HG03565 (cell line): ENCODE measurements at regions not wholly inside any gene's neighbourhood (a gene's known extent, or its start where the extent isn't known, plus 50 kb on each side); places are given as distances from the start of the nearest gene placed in this dataset.
"Not testable (repeated sequence)": the region's sequence is repeated elsewhere in the genome, so short reads cannot be mapped to it uniquely, and the experiment has no call there.

ENCODE experiments used
- ATAC-seq: cut with Tn5 transposase; IDR thresholded peaks from one replicate; pipeline ENCODE4 v1.9.1; 2021; ENCODE audit warnings: mild to moderate bottlenecking, moderate library complexity; ENCODE audit not compliant: unreplicated experiment

DNA sequence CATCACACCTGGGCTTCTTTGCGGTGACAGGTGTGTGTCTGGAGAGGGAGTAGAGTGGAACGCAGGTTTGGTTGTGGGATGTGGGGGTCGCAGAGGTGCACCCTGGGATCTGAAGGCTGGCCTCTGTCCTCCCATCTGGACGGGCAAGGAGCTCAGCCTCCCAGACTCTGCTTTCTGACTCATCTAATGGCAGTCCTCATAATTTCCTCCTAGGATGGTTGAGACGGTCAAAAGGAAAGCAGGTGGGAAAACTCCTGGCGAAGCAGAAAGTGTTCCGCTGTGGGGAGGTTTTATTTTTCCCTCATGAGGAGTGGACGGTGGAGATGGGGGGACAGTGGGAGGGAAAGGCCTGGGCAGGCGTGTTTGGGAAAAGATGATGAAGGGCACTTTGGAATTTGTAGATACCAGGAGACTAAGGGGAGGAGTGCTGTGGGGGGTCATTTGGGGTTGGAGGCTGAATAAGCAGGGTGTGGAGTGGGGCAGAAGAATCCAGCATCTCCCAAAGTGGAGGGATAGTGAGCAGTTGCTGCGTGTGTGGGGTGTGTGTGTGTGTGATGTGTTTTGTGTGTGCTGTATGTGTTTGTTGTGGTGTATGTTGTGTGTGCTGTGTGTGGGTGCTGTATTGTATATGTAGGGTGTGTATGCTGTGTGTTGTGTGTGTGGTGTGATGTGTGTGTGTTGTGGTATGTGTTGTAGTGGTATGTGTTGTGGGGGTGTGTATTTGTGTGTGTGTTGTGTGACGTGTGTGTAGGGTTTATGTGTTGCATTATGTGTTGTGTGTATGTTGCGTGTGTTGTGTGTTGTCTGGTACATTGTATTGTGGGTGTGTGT, 97.2 kb upstream of the PODXL start:
- ATAC-seq, result no peak

DNA sequence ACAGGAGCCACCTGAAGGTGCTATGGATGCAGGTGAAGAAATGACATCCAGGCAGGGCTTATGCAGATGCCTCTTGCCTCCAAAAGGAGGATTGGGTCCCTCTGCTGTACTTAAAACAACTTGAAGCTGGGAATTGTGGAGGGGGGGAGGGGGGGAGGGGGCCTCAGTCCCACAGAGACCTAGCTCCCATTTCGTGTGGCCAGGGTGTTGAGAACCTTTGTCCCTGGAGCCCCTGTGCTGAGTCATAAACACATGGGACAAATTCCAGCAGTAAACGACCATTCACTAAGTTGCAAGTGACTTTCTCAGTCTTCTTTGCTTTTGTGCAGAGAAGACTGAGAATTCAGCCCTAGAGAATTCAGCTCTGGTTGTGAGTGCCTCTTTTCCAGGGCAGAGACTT, 96.5 kb upstream of the PODXL start:
- no peak for ATAC-seq

DNA sequence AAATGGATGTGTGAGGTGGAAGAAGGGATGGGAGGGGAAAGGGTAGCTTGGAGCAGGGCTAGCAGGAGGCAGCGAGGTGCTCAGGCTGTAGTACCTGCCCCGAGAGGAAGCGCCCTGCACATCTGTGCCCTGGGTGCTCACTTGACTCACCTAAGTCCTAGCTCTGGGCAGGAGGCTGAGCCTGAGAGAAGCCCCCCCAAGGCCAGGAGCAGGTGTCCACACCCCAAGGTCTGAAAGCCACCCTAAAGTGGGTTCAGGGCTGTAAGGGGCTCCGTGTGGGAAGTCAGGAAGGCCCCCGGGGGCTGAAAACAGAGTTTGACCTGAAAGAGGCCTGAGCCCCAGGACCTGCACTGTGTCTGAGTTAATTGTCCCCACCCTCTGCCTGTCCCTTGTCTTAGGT, 95.8 kb upstream of the PODXL start:
- no peak for ATAC-seq

DNA sequence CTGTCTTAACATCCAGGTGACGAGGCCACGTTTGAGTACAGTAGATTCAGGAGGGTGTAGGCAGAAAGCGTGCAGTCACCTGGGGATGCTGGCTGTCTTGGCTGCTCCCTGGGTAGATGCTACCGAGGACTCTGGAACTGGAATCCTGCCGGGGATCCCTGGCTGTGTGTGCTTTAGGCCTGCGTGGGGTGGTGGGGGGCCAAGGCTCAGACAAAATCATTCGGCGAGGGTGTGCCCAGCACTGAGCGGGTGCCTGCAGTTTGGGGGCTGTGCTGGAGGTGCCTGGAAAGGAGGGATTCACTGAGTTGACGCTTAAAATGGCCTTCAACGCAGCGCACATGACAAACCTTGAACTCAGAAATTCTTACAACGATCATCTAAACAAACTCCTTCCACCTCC, 93.5 kb upstream of the PODXL start:
- ATAC-seq, result no peak

DNA sequence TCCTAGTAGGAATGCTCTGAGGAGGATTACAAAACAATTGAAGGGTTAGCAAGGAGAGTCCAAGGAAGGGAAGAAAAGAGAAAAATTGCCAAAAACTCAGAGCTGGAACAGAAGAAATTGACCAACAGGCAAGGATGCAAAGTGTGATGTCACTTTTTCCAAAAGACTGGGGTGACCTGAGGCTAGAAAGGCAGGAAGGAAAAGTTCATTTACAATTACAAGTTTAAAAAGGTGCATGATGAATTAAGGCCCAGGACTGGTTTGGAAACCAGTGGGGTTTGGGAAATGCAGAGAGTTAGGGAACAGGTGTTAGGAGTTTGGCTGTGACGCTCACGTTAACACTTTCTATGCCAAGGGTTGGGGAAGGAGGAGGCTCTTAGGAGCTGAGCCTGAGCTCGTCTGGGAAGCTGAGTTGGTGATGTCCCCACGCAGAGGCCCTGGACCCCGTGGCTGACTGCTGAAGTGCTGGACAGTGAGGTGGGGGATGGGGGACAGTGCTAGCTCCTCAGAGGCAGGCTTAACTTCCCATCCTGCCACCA, 92.6 kb upstream of the PODXL start:
- no peak for ATAC-seq

DNA sequence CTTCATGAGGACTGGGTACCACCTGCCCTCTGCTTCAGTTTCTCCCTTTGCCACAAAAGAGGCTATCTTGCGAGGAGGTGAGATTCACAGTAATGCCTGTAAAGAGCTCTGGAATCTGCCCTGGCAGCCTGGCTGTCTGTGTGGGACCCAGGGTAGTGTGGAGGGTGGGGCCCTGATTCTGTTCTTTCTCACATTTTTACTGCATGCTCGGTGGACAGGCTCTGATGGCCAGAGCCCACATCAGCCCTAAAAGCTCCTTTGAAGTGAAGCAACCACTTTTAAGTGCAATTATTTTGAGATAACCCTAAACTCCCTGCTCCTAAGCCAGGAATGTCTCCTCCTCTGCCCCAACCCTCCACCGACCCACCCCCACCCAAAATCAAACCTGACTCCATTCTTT, 92.1 kb upstream of the PODXL start:
- no peak for ATAC-seq

- ATAC-seq, result no peak
These were observed 89.8 kb upstream of the PODXL start for GRCh38 chr7:131646203-131646602.

- ATAC-seq, result no peak
These were observed 86.0 kb upstream of the PODXL start for GRCh38 chr7:131642429-131642828.

DNA sequence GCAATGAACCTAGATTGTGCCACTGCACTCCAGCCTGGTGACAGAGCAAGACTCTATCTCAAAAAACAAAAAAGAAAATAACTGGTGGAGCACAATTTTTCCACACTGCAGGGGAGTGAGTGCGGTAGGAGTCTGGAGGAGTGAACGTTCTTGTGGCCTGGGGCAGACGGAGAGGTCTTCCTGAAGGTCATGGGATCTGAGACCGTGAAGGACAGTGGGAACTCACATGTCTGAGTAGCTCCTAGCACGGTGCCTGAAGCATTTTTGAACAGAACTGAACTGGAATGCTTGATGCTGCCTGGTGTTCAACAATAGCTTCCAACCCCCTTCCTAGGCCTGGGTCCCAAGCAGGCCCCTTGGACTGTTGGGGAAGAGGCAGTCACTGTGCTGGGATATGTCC, 84.3 kb upstream of the PODXL start:
- no peak for ATAC-seq

DNA sequence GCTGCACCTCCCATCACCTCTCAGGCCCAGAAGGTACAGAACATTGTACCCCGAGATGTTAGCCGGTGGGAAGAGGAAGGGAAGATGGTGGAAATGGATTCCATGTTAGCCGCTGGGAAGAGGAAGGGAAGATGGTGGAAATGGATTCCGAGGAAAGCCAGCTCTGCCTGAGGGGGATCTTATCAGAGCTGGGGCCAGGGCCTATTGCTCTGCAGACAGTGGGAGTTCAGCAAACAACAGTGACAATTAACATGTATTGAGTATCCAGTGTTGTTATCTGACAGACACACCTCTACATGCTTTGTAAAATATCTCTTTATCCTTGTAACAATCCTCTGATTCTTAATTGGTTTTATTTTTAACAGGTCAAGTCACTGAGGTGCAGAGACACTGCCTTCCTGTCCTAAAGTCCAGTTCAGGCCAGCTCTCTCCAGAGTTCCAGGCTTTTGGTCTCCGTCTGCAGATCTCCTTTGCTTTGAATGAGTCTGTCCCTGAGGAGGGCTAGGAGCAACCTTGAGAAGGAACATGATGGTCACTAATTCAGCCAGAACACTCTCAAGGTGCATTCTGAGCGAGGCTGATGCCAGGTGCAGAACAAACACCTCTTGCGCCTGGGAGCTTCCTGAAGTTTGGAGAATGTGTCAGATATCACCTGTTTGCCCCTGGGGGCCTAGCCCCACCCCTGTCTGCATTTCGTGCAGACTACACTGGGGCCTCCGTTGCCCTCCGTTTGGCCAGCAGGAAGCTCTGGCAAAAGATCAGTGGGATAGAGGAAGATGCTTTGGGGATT, 82.4 kb upstream of the PODXL start:
- ATAC-seq, result no peak

- no peak for ATAC-seq
These were observed 81.4 kb upstream of the PODXL start for GRCh38 chr7:131637859-131638258.

GRCh38 chr7:131636092-131636491, 79.7 kb upstream of the PODXL start:
- no peak for ATAC-seq

- not testable (repeated sequence) for ATAC-seq
These were observed 77.8 kb upstream of the PODXL start for GRCh38 chr7:131634197-131634596.

DNA sequence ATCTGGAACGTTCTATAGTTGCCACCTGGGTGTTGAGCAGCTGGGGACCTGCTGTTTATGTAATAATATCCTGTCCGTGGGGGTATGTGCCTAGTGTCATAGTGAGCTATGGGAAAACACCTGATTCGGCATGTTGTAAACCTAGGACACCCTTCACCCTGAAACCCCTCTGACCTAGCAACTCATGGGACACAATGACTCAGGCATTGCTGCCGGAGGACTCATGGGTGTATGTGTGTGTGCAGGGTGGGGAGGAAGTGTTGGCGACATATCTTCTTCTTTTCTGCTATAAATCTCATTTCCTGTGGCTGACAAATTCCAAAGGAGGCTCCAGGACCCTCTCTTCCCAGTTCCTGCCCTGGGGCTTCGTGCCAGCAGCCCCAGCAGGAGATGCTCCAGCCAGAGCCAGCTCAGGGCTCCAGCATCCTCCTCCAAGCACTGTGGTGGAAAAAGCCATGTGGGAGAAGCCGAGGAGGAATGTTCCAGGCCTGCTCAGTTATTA, 77.0 kb upstream of the PODXL start:
- ATAC-seq, result no peak

DNA sequence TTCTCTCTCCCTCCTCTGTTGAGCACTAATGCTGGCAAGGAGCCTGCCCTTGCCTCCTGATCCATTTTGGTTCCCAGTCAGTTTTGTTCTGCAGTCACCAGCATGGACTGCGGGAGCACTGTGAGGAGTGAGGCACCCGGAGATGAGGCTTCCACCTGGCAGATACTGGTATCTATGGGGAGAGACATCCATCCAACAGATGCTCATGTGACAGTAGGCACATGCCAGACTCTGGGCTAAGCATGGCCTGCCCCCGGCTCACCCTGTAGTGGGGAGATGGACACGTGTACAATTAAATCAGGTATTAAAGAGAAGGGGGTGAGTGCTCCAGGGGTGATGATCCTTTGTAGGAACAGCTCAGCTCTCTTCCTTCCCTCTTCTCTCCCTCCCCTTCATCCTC, 74.0 kb upstream of the PODXL start:
- no peak for ATAC-seq

- ATAC-seq, result no peak
These were observed 72.9 kb upstream of the PODXL start for GRCh38 chr7:131629217-131629882.

- ATAC-seq, result no peak
These were observed 72.2 kb upstream of the PODXL start for GRCh38 chr7:131628634-131629033.

GRCh38 chr7:131627735-131628190, 71.3 kb upstream of the PODXL start:
- no peak for ATAC-seq

DNA sequence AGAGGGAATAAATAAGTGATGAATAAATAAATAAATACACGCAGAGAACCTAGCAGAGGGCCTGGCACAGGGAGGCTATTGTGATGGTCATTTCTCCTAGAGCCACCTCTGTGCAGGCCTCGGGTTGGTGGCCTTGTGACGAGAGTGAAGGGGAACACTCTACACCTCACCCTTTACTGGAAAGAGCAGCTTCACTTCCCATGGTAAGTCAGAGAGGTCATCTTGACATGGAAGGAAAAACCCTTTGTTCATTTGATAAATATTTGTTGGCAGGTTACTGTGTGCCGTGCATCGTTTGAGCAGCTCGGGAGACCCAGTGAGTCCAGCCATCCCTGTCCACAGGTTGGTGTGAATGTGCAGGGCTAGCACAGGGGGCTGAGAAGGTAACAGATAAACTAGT, 70.2 kb upstream of the PODXL start:
- no peak for ATAC-seq

DNA sequence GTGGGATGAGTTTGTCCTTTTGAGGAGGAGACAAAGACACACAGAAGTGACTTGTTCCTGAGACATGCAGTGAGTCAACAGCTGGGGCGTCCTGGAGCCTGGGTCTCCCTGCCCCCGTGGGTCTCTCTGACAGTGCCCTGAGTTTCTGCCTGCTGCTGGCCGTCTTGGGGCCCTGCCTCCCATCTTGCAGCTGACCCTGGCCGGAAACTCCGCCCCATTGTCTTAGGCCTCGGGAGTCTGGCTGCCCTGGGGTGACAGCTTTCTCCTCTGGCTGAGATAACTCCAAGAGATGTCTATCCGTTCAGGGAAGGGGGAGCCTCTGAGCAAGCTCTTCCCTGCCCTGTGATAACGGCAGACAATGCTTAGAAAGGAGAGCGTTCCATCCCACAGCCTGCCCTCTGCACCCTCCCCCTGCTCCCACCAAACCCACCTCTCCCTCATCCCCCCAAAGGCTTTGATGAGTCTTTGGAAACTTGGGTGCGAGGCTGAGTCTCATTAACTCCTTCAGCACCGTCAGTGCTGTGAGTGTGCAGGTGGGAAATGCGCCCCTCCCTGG, 69.5 kb upstream of the PODXL start:
- ATAC-seq, result no peak

- not testable (repeated sequence) for ATAC-seq
These were observed 68.9 kb upstream of the PODXL start for GRCh38 chr7:131625345-131625744.
